SK-N-SH (cell line): ENCODE measurements at regions not wholly inside any gene's neighbourhood (a gene's known extent, or its start where the extent isn't known, plus 50 kb on each side); places are given as distances from the start of the nearest gene placed in this dataset.
"Not testable (repeated sequence)": the region's sequence is repeated elsewhere in the genome, so short reads cannot be mapped to it uniquely, and the experiment has no call there.

Experiments
- CTCF ChIA-PET: fragments of 300-600, 350-600 bp; formaldehyde crosslinking; extraction: SDS; loops from one replicate; lab custom pipeline; 2021; lab: Yijun Ruan, JAX
- POLR2A ChIA-PET: fragments of 350-600 bp; sonication (Branson Sonifier 250); formaldehyde crosslinking; extraction: SDS; loops from one replicate; lab custom pipeline; 2020; ENCODE audit warnings: antibody characterized with exemption, inconsistent platforms; lab: Yijun Ruan, JAX
- DNase-seq: peaks from one replicate; pipeline ENCODE4 v3.0.0; 2012
- H2AFZ ChIP-seq: fragments of 200-600 bp; sonication (generic); 2 replicates; pipeline ENCODE4 v1.8.1; 2016; ENCODE audit warnings: antibody characterized with exemption, mild to moderate bottlenecking, low read depth
- H3F3A ChIP-seq: fragments of 200-600 bp; sonication (generic); replicated peaks from 2 replicates; pipeline ENCODE3; 2016; ENCODE audit warnings: antibody characterized with exemption, mild to moderate bottlenecking; ENCODE audit not compliant: insufficient read depth
- H3K27ac ChIP-seq, 2 experiments: fragments of 200-500 bp in 1 of 2; fragments of 200-600 bp in 1 of 2; sonication (Bioruptor generic) in 1 of 2; sonication (generic), shearing (Covaris generic) in 1 of 2; 2 replicates each; pipeline versions ENCODE4 v1.5.1 to v1.6.1; 2014 to 2016; ENCODE audit warnings: low read depth in 2 of 2, inconsistent platforms in 1 of 2, low read length in 1 of 2, mild to moderate bottlenecking in 1 of 2, mixed read lengths in 1 of 2
- H3K27me3 ChIP-seq: fragments of 200-600 bp; sonication (generic), shearing (Covaris generic); 2 replicates; pipeline ENCODE4 v1.6.1; 2016; ENCODE audit warnings: mixed run types; ENCODE audit not compliant: insufficient read depth
- H3K36me3 ChIP-seq, 2 experiments: fragments of 200-500 bp in 1 of 2; fragments of 200-600 bp in 1 of 2; sonication (Bioruptor generic) in 1 of 2; sonication (generic) in 1 of 2; replicated peaks in 1 of 2; 2 replicates each; pipeline versions ENCODE3 to v1.5.1; 2014 to 2016; ENCODE audit warnings: low read length in 1 of 2, mild to moderate bottlenecking in 1 of 2; ENCODE audit not compliant: insufficient read depth in 2 of 2, control insufficient read depth in 1 of 2
- H3K4me1 ChIP-seq, 2 experiments: fragments of 200-500 bp in 1 of 2; fragments of 200-600 bp in 1 of 2; sonication (Bioruptor generic) in 1 of 2; sonication (generic), shearing (Covaris generic) in 1 of 2; 2 replicates each; pipeline versions ENCODE4 v1.5.1 to v1.6.1; 2014 to 2016; ENCODE audit warnings: low read depth in 1 of 2, low read length in 1 of 2, mixed run types in 1 of 2; ENCODE audit not compliant: insufficient read depth in 2 of 2, control insufficient read depth in 1 of 2
- H3K4me2 ChIP-seq: fragments of 200-600 bp; sonication (generic), shearing (Covaris generic); 2 replicates; pipeline ENCODE4 v1.6.1; 2017; ENCODE audit warnings: mixed run types
- H3K4me3 ChIP-seq, 2 experiments: fragments of 200-500 bp in 1 of 2; fragments of 200-600 bp in 1 of 2; sonication (Bioruptor generic) in 1 of 2; sonication (generic), shearing (Covaris generic) in 1 of 2; 2 replicates each; pipeline versions ENCODE4 v1.5.1 to v1.8.1; 2014 to 2016; ENCODE audit warnings: low read depth in 2 of 2, inconsistent platforms in 1 of 2, low read length in 1 of 2, mild to moderate bottlenecking in 1 of 2, mixed read lengths in 1 of 2, moderate library complexity in 1 of 2
- H3K79me2 ChIP-seq: fragments of 200-600 bp; sonication (generic); 2 replicates; pipeline ENCODE4 v1.8.1; 2017; ENCODE audit warnings: mild to moderate bottlenecking; ENCODE audit not compliant: insufficient read depth
- H3K9ac ChIP-seq: fragments of 200-600 bp; sonication (generic); 2 replicates; pipeline ENCODE4 v1.6.1; 2017; ENCODE audit warnings: mixed run types
- H3K9me2 ChIP-seq: fragments of 200-600 bp; sonication (generic); 2 replicates; pipeline ENCODE4 v1.6.1; 2017; ENCODE audit warnings: mixed run types
- H3K9me3 ChIP-seq: fragments of 200-600 bp; sonication (generic); 2 replicates; pipeline ENCODE4 v1.6.1; 2017; ENCODE audit warnings: mixed run types, mild to moderate bottlenecking, moderate library complexity
- H4K20me1 ChIP-seq: fragments of 200-600 bp; sonication (generic); 2 replicates; pipeline ENCODE4 v1.6.1; 2017; ENCODE audit warnings: mild to moderate bottlenecking, mixed run types; ENCODE audit not compliant: insufficient read depth
- CHD2 ChIP-seq: fragments of 150-350 bp; IDR thresholded peaks from 2 replicates; pipeline ENCODE4 v1.6.1; 2018; ENCODE audit warnings: low read length; ENCODE audit not compliant: partially characterized antibody
- CTCF ChIP-seq: fragments of 200-600 bp; sonication (generic); IDR thresholded peaks from 2 replicates; pipeline ENCODE4 v1.6.1; 2017; ENCODE audit warnings: antibody characterized with exemption, mild to moderate bottlenecking, moderate library complexity
- EP300 ChIP-seq, 2 experiments: IDR thresholded peaks; 2 replicates each; pipeline versions ENCODE4 v1.4.0 to v1.6.1; 2012; ENCODE audit warnings: borderline replicate concordance in 1 of 2, low read depth in 1 of 2, low read length in 1 of 2
- EZH2phosphoT487 ChIP-seq: fragments of 200-600 bp; sonication (generic); IDR thresholded peaks from 2 replicates; pipeline ENCODE4 v1.6.1; 2017; ENCODE audit warnings: low read depth, mixed run types, mild to moderate bottlenecking, antibody characterized with exemption, moderate library complexity, borderline replicate concordance
- FOXM1 ChIP-seq: IDR thresholded peaks from 2 replicates; pipeline ENCODE4 v1.4.0; 2012; ENCODE audit warnings: low read depth, mild to moderate bottlenecking
- GATA2 ChIP-seq: sonication (generic); formaldehyde crosslinking; IDR thresholded peaks from 2 replicates; pipeline ENCODE4 v1.5.0; 2020; ENCODE audit warnings: mild to moderate bottlenecking, missing genetic modification reagents
- MAX ChIP-seq: IDR thresholded peaks from 2 replicates; pipeline ENCODE4 v1.4.0; 2012; ENCODE audit warnings: low read depth
- NRF1 ChIP-seq: IDR thresholded peaks from 2 replicates; pipeline ENCODE4 v1.6.1; 2012; ENCODE audit warnings: low read depth, mild to moderate bottlenecking, low read length
- PBX3 ChIP-seq: IDR thresholded peaks from 2 replicates; pipeline ENCODE4; 2012
- RAD21 ChIP-seq: IDR thresholded peaks from 2 replicates; pipeline ENCODE4 v1.6.1; 2012; ENCODE audit warnings: mild to moderate bottlenecking, low read length
- RCOR1 ChIP-seq: fragments of 150-350 bp; IDR thresholded peaks from 2 replicates; pipeline ENCODE4 v1.6.1; 2017; ENCODE audit warnings: antibody characterized with exemption, low read length
- RXRA ChIP-seq: IDR thresholded peaks from 2 replicates; pipeline ENCODE4 v1.4.0; 2012; ENCODE audit warnings: low read depth, mild to moderate bottlenecking, borderline replicate concordance
- SIN3A ChIP-seq: IDR thresholded peaks from 2 replicates; pipeline ENCODE4 v1.6.1; 2012; ENCODE audit warnings: low read depth, mild to moderate bottlenecking, low read length, moderate library complexity, borderline replicate concordance
- SMC3 ChIP-seq: IDR thresholded peaks from 2 replicates; pipeline ENCODE4 v1.6.1; 2012; ENCODE audit warnings: low read depth, low read length, improper control_type of control experiment
- TAF1 ChIP-seq: IDR thresholded peaks from 2 replicates; pipeline ENCODE4 v1.6.1; 2012; ENCODE audit warnings: low read depth, mild to moderate bottlenecking, low read length, moderate library complexity, borderline replicate concordance
- TCF12 ChIP-seq: IDR thresholded peaks from 2 replicates; pipeline ENCODE4 v1.4.0; 2012
- TEAD4 ChIP-seq: IDR thresholded peaks from 2 replicates; pipeline ENCODE4 v1.4.0; 2012; ENCODE audit warnings: mild to moderate bottlenecking, borderline replicate concordance; ENCODE audit not compliant: insufficient read depth
- USF1 ChIP-seq: IDR thresholded peaks from 2 replicates; pipeline ENCODE4 v1.4.0; 2012; ENCODE audit warnings: low read depth, borderline replicate concordance
- YY1 ChIP-seq: IDR thresholded peaks from 2 replicates; pipeline ENCODE4 v1.4.0; 2012; ENCODE audit warnings: low read depth, mild to moderate bottlenecking
- WGBS: methylation state at CpG from one replicate; pipeline ENCODE4 v1.1.6; 2017; ENCODE audit warnings: low lambda C conversion rate; 5-methylcytosine and 5-hydroxymethylcytosine counted together

- ChIA-PET CTCF (interaction anchor here (0.7 to 1.8 kb wide), 5 partner anchors 13 to 377 kb away, joined by 3 to 7 read pairs (median 3); no protein-coding TSS in a partner anchor), POLR2A (no interaction called here)
- H4K20me1 ChIP-seq: no peaks in the 10 kb centered on the region
- DNase-seq: no peak
- no peak overlapping the region for H3K4me3 ChIP-seq
- no peaks in the 10 kb centered on the region for H3K27me3 ChIP-seq
- no peaks in the 10 kb centered on the region for H3K4me1 ChIP-seq
- H2AFZ ChIP-seq: no peak overlapping the region
- no peaks in the 10 kb centered on the region for H3K9me2 ChIP-seq
- no peaks in the 10 kb centered on the region for H3K9me3 ChIP-seq
- H3K36me3 ChIP-seq: no peaks in the 10 kb centered on the region
- no peak overlapping the region for H3K9ac ChIP-seq
- H3K4me2 ChIP-seq: no peak overlapping the region
- 70% methylated on average over 3 of the region's 3 CpGs for WGBS
- H3K79me2 ChIP-seq: no peaks in the 10 kb centered on the region
- no peak for TF ChIP-seq NRF1
- TF ChIP-seq SMC3: no peak
- no peak overlapping the region for H3K27ac ChIP-seq
- no peaks in the 10 kb centered on the region for H3F3A ChIP-seq
These were observed 57.9 kb upstream of the ABHD2 start for GRCh38 chr15:89030311-89030710.

GRCh38 chr15:89031637-89032285 is 56.5 kb upstream of the ABHD2 start:
- H3K4me1 ChIP-seq, H3F3A ChIP-seq, H3K27ac ChIP-seq, H3K9ac ChIP-seq, H3K79me2 ChIP-seq, POLR2A ChIA-PET, H3K4me2 ChIP-seq, H2AFZ ChIP-seq, H3K9me2 ChIP-seq, H3K9me3 ChIP-seq, H3K4me3 ChIP-seq, H3K36me3 ChIP-seq, H3K27me3 ChIP-seq, H4K20me1 ChIP-seq, DNase-seq: not testable (repeated sequence)
- 80% methylated on average over 20 of the region's 47 CpGs for WGBS
- CTCF ChIA-PET: interaction anchor here (0.9 to 1.8 kb wide), 3 partner anchors 15 to 139 kb away, joined by 3 to 7 read pairs (median 4); no protein-coding TSS in a partner anchor

- Histone ChIP-seq H3K27me3 (no peaks in the 10 kb centered on the region; the same call in 1 of the 2 replicates), H3K4me2 (no peak overlapping the region), H3K4me3 (no peak overlapping the region), H3K9me2 (no peaks in the 10 kb centered on the region), H2AFZ (no peak overlapping the region), H3K79me2 (no peaks in the 10 kb centered on the region), H3K36me3 (no peaks in the 10 kb centered on the region), H4K20me1 (no peaks in the 10 kb centered on the region), H3K4me1 (no peaks in the 10 kb centered on the region), H3F3A (no peaks in the 10 kb centered on the region), H3K9ac (no peak overlapping the region), H3K9me3 (no peaks in the 10 kb centered on the region), H3K27ac (no peak overlapping the region)
- DNase-seq: no peak
- ChIA-PET POLR2A (no interaction called here), CTCF (interaction anchor here (0.9 to 1.9 kb wide), 7 partner anchors 13 to 144 kb away, joined by 3 to 12 read pairs (median 4); no protein-coding TSS in a partner anchor)
- 41% methylated on average over 4 of the region's 4 CpGs for WGBS
- no peak for TF ChIP-seq RXRA
- TF ChIP-seq EZH2phosphoT487: no peak
- TF ChIP-seq PBX3: no peak
- TF ChIP-seq SIN3A: no peak
- no peak for TF ChIP-seq YY1
- no peak for TF ChIP-seq USF1
- TF ChIP-seq CTCF: peak; percentile 47
- peak; percentile 56 for TF ChIP-seq RAD21
- no peak for TF ChIP-seq EP300 (IDR thresholded peaks at IDR 0.05; ENCODE audit: borderline replicate concordance in 1 of 2, low read depth in 1 of 2, low read length in 1 of 2)
- TF ChIP-seq TCF12: no peak
- no peak for TF ChIP-seq TAF1
- no peak for TF ChIP-seq NRF1
- TF ChIP-seq TEAD4: no peak
- TF ChIP-seq FOXM1: no peak
- TF ChIP-seq CHD2: no peak
- TF ChIP-seq SMC3: peak; percentile 34
- no peak for TF ChIP-seq GATA2
- TF ChIP-seq MAX: no peak
- TF ChIP-seq RCOR1: no peak
These were observed 54.0 kb upstream of the ABHD2 start for GRCh38 chr15:89034305-89034704.
